HCT116 (cell line): ENCODE measurements at regions not wholly inside any gene's neighbourhood (a gene's known extent, or its start where the extent isn't known, plus 50 kb on each side); places are given as distances from the start of the nearest gene placed in this dataset.

Experiments
- ATAC-seq: fragments of 200-7000 bp; cut with Tn5 transposase; 2 replicates; pipeline ENCODE4 v1.9.1; 2020; ENCODE audit warnings: mild to moderate bottlenecking, moderate library complexity
- BruUV-seq: library from RNA; stranded (reverse); fragments of 400-500 nt; replicated peaks from 2 replicates; lab custom pipeline; 2021; lab: Mats Ljungman, UMichigan
- CTCF ChIA-PET: fragments of 300-600 bp; sonication (Branson Sonifier 250); formaldehyde crosslinking; loops from one replicate; lab custom pipeline; 2021; ENCODE audit warnings: antibody characterized with exemption; lab: Charles Lee
- POLR2A ChIA-PET: fragments of 300-600, 350-600 bp; sonication (Branson Sonifier 250); formaldehyde crosslinking; loops from one replicate; lab custom pipeline; 2021; ENCODE audit warnings: antibody characterized with exemption; lab: Charles Lee
- RAD21 ChIA-PET, 2 experiments: fragments of 300-600 bp; sonication (Branson Sonifier 250); formaldehyde crosslinking; loops; one replicate each; lab custom pipeline; 2023; ENCODE audit warnings: low total read pairs in 2 of 2; ENCODE audit not compliant: uncharacterized antibody in 2 of 2, unreplicated experiment in 2 of 2, low non-redundant PET in 1 of 2; lab: Charles Lee
- DNase-seq: peaks from one replicate; pipeline ENCODE4 v3.0.0-alpha.2; 2010; ENCODE audit warnings: low read depth, low spot score
- H2AFZ ChIP-seq: fragments of 200-600 bp; shearing (Covaris generic), sonication (generic); 2 replicates; pipeline ENCODE4 v1.6.1; 2017; ENCODE audit warnings: low read depth, mixed run types, mixed read lengths, antibody characterized with exemption, low read length; ENCODE audit not compliant: poor library complexity, severe bottlenecking
- H3K27ac ChIP-seq: 2 replicates; pipeline ENCODE4 v1.5.1; 2012; ENCODE audit warnings: low read depth, low read length
- H3K27me3 ChIP-seq: fragments of 200-600 bp; sonication (generic); 2 replicates; pipeline ENCODE4 v1.6.1; 2016; ENCODE audit warnings: mixed run types, low read length, mixed read lengths; ENCODE audit not compliant: insufficient read depth
- H3K36me3 ChIP-seq, 2 experiments: fragments of 200-500 bp in 1 of 2; fragments of 200-600 bp in 1 of 2; sonication (Bioruptor generic) in 1 of 2; sonication (generic) in 1 of 2; 2 replicates each; pipeline versions ENCODE4 v1.5.1 to v1.6.1; 2014 to 2016; ENCODE audit warnings: low read length in 2 of 2, inconsistent platforms in 1 of 2, mixed read lengths in 1 of 2, mixed run types in 1 of 2; ENCODE audit not compliant: insufficient read depth in 2 of 2, control insufficient read depth in 1 of 2
- H3K4me1 ChIP-seq, 2 experiments: fragments of 200-600 bp in 1 of 2; sonication (generic) in 1 of 2; 2 replicates each; pipeline versions ENCODE4 v1.5.1 to v1.6.1; 2012 to 2017; ENCODE audit warnings: low read length in 2 of 2, inconsistent platforms in 1 of 2, mild to moderate bottlenecking in 1 of 2, mixed read lengths in 1 of 2, mixed run types in 1 of 2, moderate library complexity in 1 of 2; ENCODE audit not compliant: insufficient read depth in 2 of 2, control insufficient read depth in 1 of 2
- H3K4me2 ChIP-seq: fragments of 200-600 bp; sonication (generic); 2 replicates; pipeline ENCODE4 v1.6.1; 2017; ENCODE audit warnings: mixed run types, low read length, mixed read lengths
- H3K4me3 ChIP-seq, 2 experiments: fragments of 200-600 bp in 1 of 2; sonication (generic) in 1 of 2; replicated peaks in 1 of 2; 2 replicates each; pipeline ENCODE4 v1.5.1; 2011 to 2016; ENCODE audit warnings: low read length in 2 of 2, control low read depth in 1 of 2, low read depth in 1 of 2, mild to moderate bottlenecking in 1 of 2, mixed read lengths in 1 of 2, mixed run types in 1 of 2
- H3K79me2 ChIP-seq: fragments of 200-600 bp; sonication (generic); 2 replicates; pipeline ENCODE4 v1.6.1; 2017; ENCODE audit warnings: mild to moderate bottlenecking, mixed run types, low read length, moderate library complexity, mixed read lengths; ENCODE audit not compliant: insufficient read depth
- H3K9ac ChIP-seq: fragments of 200-600 bp; sonication (generic); 2 replicates; pipeline ENCODE4 v1.6.1; 2016; ENCODE audit warnings: low read length, mixed read lengths
- H3K9me2 ChIP-seq: fragments of 200-600 bp; sonication (generic), shearing (Covaris generic); 2 replicates; pipeline ENCODE4 v1.6.1; 2017; ENCODE audit warnings: mixed run types, mild to moderate bottlenecking, moderate library complexity; ENCODE audit not compliant: insufficient read depth
- H3K9me3 ChIP-seq, 2 experiments: fragments of 200-500 bp in 1 of 2; fragments of 200-600 bp in 1 of 2; sonication (Bioruptor generic) in 1 of 2; sonication (generic) in 1 of 2; 2 replicates each; pipeline ENCODE4 v1.6.1; 2014 to 2017; ENCODE audit warnings: low read length in 2 of 2, mixed read lengths in 2 of 2, inconsistent platforms in 1 of 2, low read depth in 1 of 2, mild to moderate bottlenecking in 1 of 2, mixed run types in 1 of 2, moderate library complexity in 1 of 2; ENCODE audit not compliant: control insufficient read depth in 1 of 2, insufficient read depth in 1 of 2
- H4K20me1 ChIP-seq: fragments of 200-600 bp; sonication (generic), shearing (Covaris generic); 2 replicates; pipeline ENCODE4 v1.6.1; 2017; ENCODE audit warnings: mixed run types, mild to moderate bottlenecking, moderate library complexity; ENCODE audit not compliant: insufficient read depth
- CEBPB ChIP-seq: IDR thresholded peaks from 2 replicates; pipeline ENCODE4 v1.6.1; 2012; ENCODE audit warnings: low read depth
- EGR1 ChIP-seq: IDR thresholded peaks from 2 replicates; pipeline ENCODE4 v1.6.1; 2012; ENCODE audit warnings: low read depth
- FOSL1 ChIP-seq: IDR thresholded peaks from 2 replicates; pipeline ENCODE4 v1.6.1; 2012; ENCODE audit warnings: low read depth
- JUND ChIP-seq: IDR thresholded peaks from 2 replicates; pipeline ENCODE4 v1.6.1; 2012
- POLR2A ChIP-seq: IDR thresholded peaks from 2 replicates; pipeline ENCODE4 v1.7.0; 2011; ENCODE audit warnings: borderline replicate concordance; ENCODE audit not compliant: insufficient read depth, insufficient read length; ENCODE audit errors: extremely low read depth
- POLR2AphosphoS5 ChIP-seq: IDR thresholded peaks from 2 replicates; pipeline ENCODE4 v1.6.1; 2011; ENCODE audit warnings: mild to moderate bottlenecking, low read depth, low read length, moderate library complexity
- SIN3A ChIP-seq: IDR thresholded peaks from 2 replicates; pipeline ENCODE4 v1.6.1; 2012; ENCODE audit warnings: low read depth
- YY1 ChIP-seq: IDR thresholded peaks from 2 replicates; pipeline ENCODE4 v1.6.1; 2011; ENCODE audit warnings: low read length, low read depth, moderate library complexity, mild to moderate bottlenecking; ENCODE audit not compliant: insufficient replicate concordance; ENCODE audit errors: extremely low read depth
- ZFX ChIP-seq: fragments of 450-650 bp; IDR thresholded peaks from 2 replicates; pipeline ENCODE4 v1.6.1; 2017
- intact Hi-C: fragments of 100-400 bp; cut with micrococcal nuclease; formaldehyde crosslinking; loops from 2 replicates; pipeline ENCODE4 v1.10.0; 2022
- TF ChIP-seq, protein P1 (sequence below): IDR thresholded peaks from 2 replicates; pipeline ENCODE4 v1.6.1; 2012

GRCh38 chr13:47170971-47171370 lies 274.1 kb upstream of the HTR2A start:
- intact Hi-C loops: no loop called here
- TF ChIP-seq ZFX (no peak), POLR2AphosphoS5 (no peak), YY1 (no peak), SIN3A (no peak), EGR1 (no peak), POLR2A (no peak), JUND (no peak)
- TF ChIP-seq, protein P1, sequence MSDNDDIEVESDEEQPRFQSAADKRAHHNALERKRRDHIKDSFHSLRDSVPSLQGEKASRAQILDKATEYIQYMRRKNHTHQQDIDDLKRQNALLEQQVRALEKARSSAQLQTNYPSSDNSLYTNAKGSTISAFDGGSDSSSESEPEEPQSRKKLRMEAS: no peak
- H3K9me3 ChIP-seq: no peaks in the 10 kb centered on the region
- H3K4me1 ChIP-seq: no peaks in the 10 kb centered on the region
- H3K4me3 ChIP-seq: no peak overlapping the region
- no peaks in the 10 kb centered on the region for H3K79me2 ChIP-seq
- RAD21 ChIA-PET: no interaction called here
- no peaks in the 10 kb centered on the region; the same call in 1 of the 2 replicates for H3K27me3 ChIP-seq
- H3K27ac ChIP-seq: no peak overlapping the region
- no peaks in the 10 kb centered on the region for H3K9me2 ChIP-seq
- no peak overlapping the region for H3K9ac ChIP-seq
- no peaks in the 10 kb centered on the region for H3K36me3 ChIP-seq
- CTCF ChIA-PET: no interaction called here
- POLR2A ChIA-PET: no interaction called here
- ATAC-seq: no peak
- no peaks in the 10 kb centered on the region for H4K20me1 ChIP-seq
- DNase-seq: no peak
- no peak overlapping the region for H3K4me2 ChIP-seq
- no peak overlapping the region for H2AFZ ChIP-seq
- BruUV-seq: no TSS peak

GRCh38 chr13:47168618-47169017 lies 271.8 kb upstream of the HTR2A start:
- no peaks in the 10 kb centered on the region for H4K20me1 ChIP-seq
- intact Hi-C loops: no loop called here

More at GRCh38 chr13:47168618-47169017, 271.8 kb upstream of the HTR2A start:
- Histone ChIP-seq H3K79me2 (no peaks in the 10 kb centered on the region), H3K4me1 (no peaks in the 10 kb centered on the region), H3K27ac (no peak overlapping the region), H2AFZ (no peak overlapping the region), H3K27me3 (peaks cover 7% of the 10 kb centered on the region; the same call in 1 of the 2 replicates), H3K9me2 (no peaks in the 10 kb centered on the region), H3K36me3 (no peaks in the 10 kb centered on the region), H3K9me3 (no peaks in the 10 kb centered on the region), H3K4me3 (no peak overlapping the region), H3K4me2 (no peak overlapping the region), H3K9ac (no peak overlapping the region)
- ChIA-PET RAD21 (no interaction called here), POLR2A (no interaction called here), CTCF (no interaction called here)
- DNase-seq (no peak), ATAC-seq (no peak)
- TF ChIP-seq CEBPB (no peak), FOSL1 (no peak), SIN3A (no peak)
- TF ChIP-seq, protein P1: no peak
- no TSS peak for BruUV-seq
